A549 (cell line): ENCODE measurements at regions not wholly inside any gene's neighbourhood (a gene's known extent, or its start where the extent isn't known, plus 50 kb on each side); places are given as distances from the start of the nearest gene placed in this dataset.

Experiments
- ATAC-seq, 2 experiments: fragments of 200-7000 bp in 1 of 2; fragments of >200 bp in 1 of 2; cut with Nextera tagmentation in 1 of 2; cut with Tn5 transposase in 1 of 2; 3 replicates each; pipeline versions ENCODE4 v1.8.0 to v1.9.1; 2018 to 2020; ENCODE audit warnings: mild to moderate bottlenecking in 1 of 2, moderate library complexity in 1 of 2
- CTCF ChIA-PET: fragments of 300-600 bp; sonication (Branson Sonifier 250); formaldehyde crosslinking; extraction: SDS; loops from one replicate; lab custom pipeline; 2021; ENCODE audit warnings: antibody characterized with exemption, inconsistent platforms; lab: Yijun Ruan, JAX
- POLR2A ChIA-PET: fragments of 350-600 bp; formaldehyde crosslinking; extraction: SDS; loops from one replicate; lab custom pipeline; 2021; ENCODE audit warnings: antibody characterized with exemption, inconsistent platforms; lab: Yijun Ruan, JAX
- DNase-seq, 2 experiments: peaks; one replicate each; pipeline versions ENCODE4 v3.0.0 to v3.0.0-alpha.2; 2011 to 2016; ENCODE audit warnings: low read depth in 1 of 2, low spot score in 1 of 2
- FAIRE-seq: peaks from 2 replicates; lab custom pipeline; 2011; peaks lifted over from hg19 to GRCh38; lab: Jason Lieb, UNC
- H3K27ac ChIP-seq, 2 experiments: fragments of >200 bp; sonication (Bioruptor Twin); formaldehyde crosslinking; 3 replicates each; pipeline ENCODE4 v1.5.1; 2016 to 2017
- H3K4me1 ChIP-seq: fragments of >200 bp; sonication (Bioruptor Twin); formaldehyde crosslinking; 3 replicates; pipeline ENCODE4 v1.6.1; 2016
- H3K4me2 ChIP-seq: fragments of >200 bp; sonication (Bioruptor Twin); formaldehyde crosslinking; 3 replicates; pipeline ENCODE4 v1.6.1; 2016
- H3K4me3 ChIP-seq: fragments of >200 bp; sonication (Bioruptor Twin); formaldehyde crosslinking; 3 replicates; pipeline ENCODE4 v1.5.1; 2016
- H3K9me3 ChIP-seq: fragments of >200 bp; sonication (Bioruptor Twin); formaldehyde crosslinking; 3 replicates; pipeline ENCODE4 v1.6.1; 2016
- FOSB ChIP-seq: fragments of 250-450 bp; sonication (Bioruptor Pico); IDR thresholded peaks from 2 replicates; pipeline ENCODE4 v1.5.0; 2020; ENCODE audit warnings: mild to moderate bottlenecking, moderate library complexity
- KDM1A ChIP-seq: fragments of 200-600 bp; sonication (generic); IDR thresholded peaks from 2 replicates; pipeline ENCODE4 v1.6.1; 2016; ENCODE audit warnings: low read depth, mild to moderate bottlenecking
- KDM5A ChIP-seq: fragments of 200-600 bp; sonication (generic); IDR thresholded peaks from 2 replicates; pipeline ENCODE4 v1.6.1; 2016; ENCODE audit warnings: antibody characterized with exemption, mild to moderate bottlenecking
- MAFK ChIP-seq: fragments of 450-650 bp; IDR thresholded peaks from 2 replicates; pipeline ENCODE4 v1.6.1; 2014; ENCODE audit not compliant: partially characterized antibody
- NFE2L2 ChIP-seq: fragments of 150-350 bp; conservative IDR thresholded peaks from 2 replicates; pipeline ENCODE4 v1.6.1; 2014; ENCODE audit warnings: low read length
- RAD21 ChIP-seq, 2 experiments: fragments of >200 bp in 1 of 2; sonication (Bioruptor Twin) in 1 of 2; formaldehyde crosslinking in 1 of 2; IDR thresholded peaks in 1 of 2; conservative IDR thresholded peaks in 1 of 2; 2 replicates in 1 of 2; 3 replicates in 1 of 2; pipeline ENCODE4 v1.6.1; 2012 to 2018; ENCODE audit warnings: inconsistent platforms in 1 of 2
- RNF2 ChIP-seq: fragments of 200-600 bp; sonication (generic); IDR thresholded peaks from 2 replicates; pipeline ENCODE4 v1.6.1; 2016; ENCODE audit warnings: low read depth, mild to moderate bottlenecking, antibody characterized with exemption, moderate library complexity, borderline replicate concordance
- SREBF2 ChIP-seq: fragments of 450-650 bp; IDR thresholded peaks from 2 replicates; pipeline ENCODE4 v1.6.1; 2014; ENCODE audit warnings: mild to moderate bottlenecking, moderate library complexity
- ZC3H11A ChIP-seq: fragments of 450-650 bp; IDR thresholded peaks from 2 replicates; pipeline ENCODE4 v1.6.1; 2014; ENCODE audit warnings: antibody characterized with exemption, mild to moderate bottlenecking
- WGBS: methylation state at CpG from one replicate; pipeline ENCODE4 v1.1.6; 2017; ENCODE audit errors: missing lambda C conversion rate; 5-methylcytosine and 5-hydroxymethylcytosine counted together
- TF ChIP-seq, protein P1 (sequence below): fragments of 200-600 bp; sonication (generic); IDR thresholded peaks from 2 replicates; pipeline ENCODE4 v1.6.1; 2016; ENCODE audit warnings: antibody characterized with exemption, mild to moderate bottlenecking, moderate library complexity
- TF ChIP-seq, protein P2 (sequence below): IDR thresholded peaks from 2 replicates; pipeline ENCODE4 v1.6.1; 2012; ENCODE audit warnings: low read depth, borderline replicate concordance

DNA sequence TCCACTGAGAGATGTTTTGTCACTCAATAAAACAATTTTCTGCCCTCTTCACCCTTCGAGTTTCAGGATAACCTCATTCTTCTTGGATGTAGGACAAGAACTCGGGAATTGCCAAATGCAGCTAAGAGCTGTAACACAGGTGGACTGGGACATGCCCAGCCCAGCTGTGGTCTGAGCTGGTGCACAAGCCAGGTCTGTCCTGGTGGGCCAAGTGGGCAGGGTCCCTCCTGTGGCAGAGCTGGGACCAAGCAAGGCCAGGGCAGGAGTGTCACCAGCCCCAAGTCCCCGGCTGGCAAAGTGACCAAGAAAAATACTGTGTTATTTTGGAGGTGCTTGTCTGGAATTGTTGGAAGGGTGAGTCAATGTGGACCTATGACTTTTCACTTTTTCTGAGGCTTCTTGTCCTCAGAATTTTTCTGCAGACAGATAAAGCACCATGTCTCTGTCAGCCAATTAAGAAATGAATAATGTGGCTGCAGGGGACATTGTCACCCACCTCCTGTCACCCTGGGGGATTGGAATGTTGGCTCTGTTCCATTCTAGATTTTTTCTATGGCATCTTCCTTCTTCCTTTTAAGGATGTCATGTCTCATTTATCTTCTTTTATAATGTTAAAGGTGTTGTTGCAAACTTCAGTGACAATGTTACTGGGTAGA is 645.2 kb upstream of the EPHA6 start:
- H3K9me3 ChIP-seq, result no peaks in the 10 kb centered on the region
- DNase-seq (no peak), FAIRE-seq (no peak), ATAC-seq (no peak)
- no peak overlapping the region for H3K4me2 ChIP-seq
- ChIA-PET POLR2A (no interaction called here), CTCF (no interaction called here)
- no peaks in the 10 kb centered on the region for H3K4me1 ChIP-seq
- H3K4me3 ChIP-seq, result no peak overlapping the region
- WGBS, result 0% methylated on average over 3 of the region's 3 CpGs
- no peak overlapping the region for H3K27ac ChIP-seq
- TF ChIP-seq KDM1A, result no peak
- TF ChIP-seq FOSB, result no peak
- TF ChIP-seq RNF2, result no peak
- TF ChIP-seq, protein P1, sequence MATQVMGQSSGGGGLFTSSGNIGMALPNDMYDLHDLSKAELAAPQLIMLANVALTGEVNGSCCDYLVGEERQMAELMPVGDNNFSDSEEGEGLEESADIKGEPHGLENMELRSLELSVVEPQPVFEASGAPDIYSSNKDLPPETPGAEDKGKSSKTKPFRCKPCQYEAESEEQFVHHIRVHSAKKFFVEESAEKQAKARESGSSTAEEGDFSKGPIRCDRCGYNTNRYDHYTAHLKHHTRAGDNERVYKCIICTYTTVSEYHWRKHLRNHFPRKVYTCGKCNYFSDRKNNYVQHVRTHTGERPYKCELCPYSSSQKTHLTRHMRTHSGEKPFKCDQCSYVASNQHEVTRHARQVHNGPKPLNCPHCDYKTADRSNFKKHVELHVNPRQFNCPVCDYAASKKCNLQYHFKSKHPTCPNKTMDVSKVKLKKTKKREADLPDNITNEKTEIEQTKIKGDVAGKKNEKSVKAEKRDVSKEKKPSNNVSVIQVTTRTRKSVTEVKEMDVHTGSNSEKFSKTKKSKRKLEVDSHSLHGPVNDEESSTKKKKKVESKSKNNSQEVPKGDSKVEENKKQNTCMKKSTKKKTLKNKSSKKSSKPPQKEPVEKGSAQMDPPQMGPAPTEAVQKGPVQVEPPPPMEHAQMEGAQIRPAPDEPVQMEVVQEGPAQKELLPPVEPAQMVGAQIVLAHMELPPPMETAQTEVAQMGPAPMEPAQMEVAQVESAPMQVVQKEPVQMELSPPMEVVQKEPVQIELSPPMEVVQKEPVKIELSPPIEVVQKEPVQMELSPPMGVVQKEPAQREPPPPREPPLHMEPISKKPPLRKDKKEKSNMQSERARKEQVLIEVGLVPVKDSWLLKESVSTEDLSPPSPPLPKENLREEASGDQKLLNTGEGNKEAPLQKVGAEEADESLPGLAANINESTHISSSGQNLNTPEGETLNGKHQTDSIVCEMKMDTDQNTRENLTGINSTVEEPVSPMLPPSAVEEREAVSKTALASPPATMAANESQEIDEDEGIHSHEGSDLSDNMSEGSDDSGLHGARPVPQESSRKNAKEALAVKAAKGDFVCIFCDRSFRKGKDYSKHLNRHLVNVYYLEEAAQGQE, result no peak

DNA sequence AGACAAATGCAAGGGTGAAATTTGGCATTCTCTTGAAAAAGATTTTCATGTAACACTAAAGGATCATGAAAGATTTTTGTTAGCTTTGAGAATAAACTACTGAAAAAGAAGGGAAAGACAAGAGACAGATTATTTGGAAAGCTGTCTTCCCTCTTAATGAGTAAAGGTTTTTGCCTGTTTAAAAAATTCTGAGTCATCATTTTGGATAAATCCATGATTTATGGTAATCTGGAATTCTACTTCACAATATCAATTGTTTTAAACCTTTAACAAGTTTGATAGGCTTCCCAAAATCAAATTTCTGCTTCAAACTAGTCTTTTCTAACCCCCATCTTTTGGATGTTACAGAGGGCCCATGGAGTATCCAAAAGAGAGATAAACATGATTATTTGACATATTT is 641.5 kb upstream of the EPHA6 start:
- Histone ChIP-seq H3K4me3 (no peak overlapping the region), H3K27ac (no peak overlapping the region), H3K9me3 (no peaks in the 10 kb centered on the region), H3K4me1 (no peaks in the 10 kb centered on the region), H3K4me2 (no peak overlapping the region)
- TF ChIP-seq MAFK (peak; percentile 55), SREBF2 (no peak)
- ATAC-seq, result no peak
- no peak for FAIRE-seq
- ChIA-PET CTCF (no interaction called here), POLR2A (no interaction called here)
- DNase-seq, result no peak

DNA sequence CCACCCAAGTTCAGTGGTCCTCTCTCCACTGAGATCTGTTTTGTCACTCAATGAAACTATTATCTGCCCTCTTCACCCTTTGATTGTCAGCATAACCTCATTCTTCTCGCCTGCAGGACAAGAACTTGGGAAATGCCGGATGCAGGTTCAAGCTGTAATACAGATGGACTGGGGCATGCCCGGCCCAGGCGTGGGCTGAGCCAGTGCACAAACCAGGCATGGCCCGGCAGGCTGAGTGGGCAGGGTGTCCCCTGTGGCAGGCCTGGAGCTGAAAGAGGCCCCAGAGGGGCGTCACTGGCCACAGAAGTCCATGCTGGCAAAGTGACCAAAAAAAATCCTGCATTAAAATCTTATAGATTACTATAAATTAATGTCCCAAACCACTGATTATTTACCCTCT is 638.9 kb upstream of the EPHA6 start:
- ATAC-seq (no peak), DNase-seq (no peak), FAIRE-seq (no peak)
- no peak overlapping the region for H3K27ac ChIP-seq
- TF ChIP-seq, protein P2, sequence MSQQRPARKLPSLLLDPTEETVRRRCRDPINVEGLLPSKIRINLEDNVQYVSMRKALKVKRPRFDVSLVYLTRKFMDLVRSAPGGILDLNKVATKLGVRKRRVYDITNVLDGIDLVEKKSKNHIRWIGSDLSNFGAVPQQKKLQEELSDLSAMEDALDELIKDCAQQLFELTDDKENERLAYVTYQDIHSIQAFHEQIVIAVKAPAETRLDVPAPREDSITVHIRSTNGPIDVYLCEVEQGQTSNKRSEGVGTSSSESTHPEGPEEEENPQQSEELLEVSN, result no peak
- TF ChIP-seq, protein P1, result no peak
- TF ChIP-seq KDM5A (no peak), NFE2L2 (no peak), ZC3H11A (no peak)
- TF ChIP-seq, all 56 proteins: peak for 0
- 20% methylated on average over 4 of the region's 6 CpGs for WGBS
- Histone ChIP-seq H3K4me1 (no peaks in the 10 kb centered on the region), H3K4me2 (no peak overlapping the region), H3K9me3 (no peaks in the 10 kb centered on the region), H3K4me3 (no peak overlapping the region)
- POLR2A ChIA-PET, result no interaction called here
- CTCF ChIA-PET, result no interaction called here

DNA sequence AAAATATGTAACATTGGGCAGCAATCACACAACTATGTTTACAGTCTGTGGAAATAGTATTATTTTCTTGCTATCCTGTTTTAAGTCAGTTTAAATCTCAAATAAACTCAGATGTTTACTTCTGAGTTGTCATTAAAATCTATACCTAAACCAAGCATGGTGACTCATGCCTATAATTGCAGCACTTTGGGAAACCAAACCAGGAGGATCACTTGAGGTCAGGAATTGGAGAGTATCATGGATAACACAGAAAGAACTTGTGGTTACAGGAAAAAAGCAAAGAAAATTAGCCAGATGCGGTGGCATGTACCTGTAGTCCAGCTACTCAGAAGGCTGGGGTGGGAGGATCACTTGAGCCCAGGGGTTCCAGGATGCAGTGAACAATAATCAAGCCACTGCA is 631.6 kb upstream of the EPHA6 start:
- DNase-seq (no peak), ATAC-seq (no peak), FAIRE-seq (no peak)
- H3K9me3 ChIP-seq, result no peaks in the 10 kb centered on the region
- H3K4me1 ChIP-seq, result no peaks in the 10 kb centered on the region
- H3K4me3 ChIP-seq, result no peak overlapping the region
- TF ChIP-seq RAD21 (conservative IDR thresholded peaks at IDR 0.05 in 1 of 2, IDR thresholded peaks at IDR 0.05 in 1 of 2), result no peak
- 70% methylated on average over 1 of the region's 1 CpG for WGBS
- POLR2A ChIA-PET, result no interaction called here
- no peak overlapping the region for H3K4me2 ChIP-seq
- CTCF ChIA-PET, result interaction anchor here (0.6 kb wide), 1 partner anchor 178 kb away, joined by 4 read pairs; no protein-coding TSS in a partner anchor
- H3K27ac ChIP-seq, result no peak overlapping the region
